GM12873 (cell line): ENCODE measurements at regions not wholly inside any gene's neighbourhood (a gene's known extent, or its start where the extent isn't known, plus 50 kb on each side); places are given as distances from the start of the nearest gene placed in this dataset.

Source experiments
- TF ChIP-seq, protein P1 (sequence below): IDR thresholded peaks from 2 replicates; pipeline ENCODE4 v1.5.1; 2012; ENCODE audit warnings: low read depth, mild to moderate bottlenecking, moderate library complexity, low read length, control low read depth; ENCODE audit not compliant: insufficient read depth; ENCODE audit errors: missing control alignments

GRCh38 chrX:114087543-114087942, 496.3 kb upstream of the HTR2C start:
- TF ChIP-seq, protein P1, sequence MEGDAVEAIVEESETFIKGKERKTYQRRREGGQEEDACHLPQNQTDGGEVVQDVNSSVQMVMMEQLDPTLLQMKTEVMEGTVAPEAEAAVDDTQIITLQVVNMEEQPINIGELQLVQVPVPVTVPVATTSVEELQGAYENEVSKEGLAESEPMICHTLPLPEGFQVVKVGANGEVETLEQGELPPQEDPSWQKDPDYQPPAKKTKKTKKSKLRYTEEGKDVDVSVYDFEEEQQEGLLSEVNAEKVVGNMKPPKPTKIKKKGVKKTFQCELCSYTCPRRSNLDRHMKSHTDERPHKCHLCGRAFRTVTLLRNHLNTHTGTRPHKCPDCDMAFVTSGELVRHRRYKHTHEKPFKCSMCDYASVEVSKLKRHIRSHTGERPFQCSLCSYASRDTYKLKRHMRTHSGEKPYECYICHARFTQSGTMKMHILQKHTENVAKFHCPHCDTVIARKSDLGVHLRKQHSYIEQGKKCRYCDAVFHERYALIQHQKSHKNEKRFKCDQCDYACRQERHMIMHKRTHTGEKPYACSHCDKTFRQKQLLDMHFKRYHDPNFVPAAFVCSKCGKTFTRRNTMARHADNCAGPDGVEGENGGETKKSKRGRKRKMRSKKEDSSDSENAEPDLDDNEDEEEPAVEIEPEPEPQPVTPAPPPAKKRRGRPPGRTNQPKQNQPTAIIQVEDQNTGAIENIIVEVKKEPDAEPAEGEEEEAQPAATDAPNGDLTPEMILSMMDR = no peak

DNA sequence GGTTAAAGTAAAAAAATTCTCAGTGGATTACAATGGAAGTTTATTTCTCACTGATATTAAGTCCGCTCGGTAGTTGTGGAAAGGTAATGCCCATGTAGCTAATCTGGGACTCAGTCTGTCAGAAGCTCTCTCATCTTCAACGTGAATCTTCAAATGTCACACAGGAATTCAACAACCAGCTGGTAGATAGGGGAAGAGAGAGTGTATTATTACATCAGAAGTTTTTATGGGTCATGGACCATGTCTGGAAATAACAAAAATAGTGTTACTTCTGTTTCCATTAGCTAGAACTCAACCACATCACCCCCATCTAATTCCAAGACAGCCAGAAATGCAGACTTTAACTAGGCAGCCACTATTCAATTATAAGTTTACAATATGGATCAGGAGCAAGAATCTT, 506.1 kb upstream of the HTR2C start:
- TF ChIP-seq, protein P1 = no peak

GRCh38 chrX:114075073-114075673, 508.7 kb upstream of the HTR2C start:
- TF ChIP-seq, protein P1 = peak; percentile 9

DNA sequence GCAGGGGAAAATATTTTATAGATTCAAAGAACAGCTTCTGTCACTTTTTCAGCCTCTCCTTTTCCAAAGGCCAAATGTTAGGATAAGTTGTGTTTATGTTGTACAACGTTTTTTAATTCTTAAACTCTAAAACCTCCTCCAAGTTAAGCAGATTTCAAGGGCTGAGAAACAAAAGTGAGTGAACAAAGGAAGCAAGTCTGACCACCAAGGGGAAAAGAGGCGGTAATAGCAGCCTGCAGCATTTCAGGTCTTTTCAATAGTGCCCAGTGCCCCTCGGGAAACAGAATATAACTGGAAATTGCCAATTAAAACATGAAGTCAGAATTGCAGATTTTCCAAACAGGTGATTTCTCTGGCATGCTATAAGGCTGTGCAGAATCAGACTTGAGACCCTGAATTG, 510.0 kb upstream of the HTR2C start:
- TF ChIP-seq, protein P1 = no peak

GRCh38 chrX:114071412-114071811, 512.5 kb upstream of the HTR2C start:
- TF ChIP-seq, protein P1 = no peak

DNA sequence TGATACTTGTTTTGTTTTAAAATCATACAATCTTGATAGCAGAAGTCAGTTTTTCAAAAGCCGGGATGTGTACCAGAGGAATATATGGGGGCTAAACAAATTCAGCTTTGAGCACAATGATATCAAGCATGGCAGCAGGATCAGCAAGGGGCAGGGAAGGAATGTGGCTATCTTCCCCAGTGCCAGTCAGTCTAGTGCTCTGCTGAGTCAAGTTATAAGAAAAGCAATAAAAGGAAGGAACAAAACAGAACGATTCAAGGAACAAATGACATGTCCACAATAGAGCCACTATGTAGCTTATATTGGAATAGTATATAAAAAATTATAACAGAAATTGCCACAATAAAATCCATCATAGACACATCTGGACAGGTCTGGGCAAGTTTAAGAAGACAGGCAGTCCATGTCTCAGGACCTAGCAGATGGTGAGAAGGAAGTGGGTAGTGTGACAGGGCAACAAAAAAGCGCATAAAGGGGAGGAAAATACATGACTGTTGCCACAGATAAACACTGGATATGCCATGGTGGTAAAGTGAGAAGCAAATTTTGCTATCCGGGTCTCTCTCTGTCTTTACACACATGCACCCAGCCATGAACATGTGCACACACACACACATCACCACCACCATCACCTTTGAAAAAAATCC, 518.2 kb upstream of the HTR2C start:
- TF ChIP-seq, protein P1 = no peak

DNA sequence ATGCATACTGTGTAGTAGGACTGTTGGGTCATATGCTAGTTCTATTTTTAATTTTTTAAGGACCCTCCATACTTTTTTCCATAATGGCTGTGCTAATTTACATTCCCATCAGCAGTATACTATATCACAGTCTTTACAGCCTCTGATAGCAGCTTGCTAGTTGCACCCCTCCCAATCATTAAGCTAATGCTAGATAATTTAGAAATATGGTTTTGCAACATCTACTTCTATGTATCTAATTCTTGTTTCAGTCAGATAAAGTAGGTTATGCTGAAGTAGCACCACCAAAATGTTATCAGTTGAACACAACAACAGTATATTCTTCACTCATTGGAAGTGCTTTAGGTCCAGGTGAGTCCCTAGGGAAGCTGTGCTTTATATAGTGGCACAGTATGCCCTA, 522.7 kb upstream of the HTR2C start:
- TF ChIP-seq, protein P1 = no peak
